GM18505 (cell line): ENCODE measurements at regions not wholly inside any gene's neighbourhood (a gene's known extent, or its start where the extent isn't known, plus 50 kb on each side); places are given as distances from the start of the nearest gene placed in this dataset.

Experiments
- ATAC-seq: cut with Tn5 transposase; IDR thresholded peaks from one replicate; pipeline ENCODE4 v1.9.1; 2021; ENCODE audit not compliant: unreplicated experiment
- POLR2A ChIP-seq: IDR thresholded peaks from 4 replicates; pipeline ENCODE4 v1.6.1; 2011; ENCODE audit warnings: borderline replicate concordance; ENCODE audit not compliant: insufficient read depth, insufficient read length; ENCODE audit errors: extremely low read depth

- TF ChIP-seq POLR2A = no peak
- ATAC-seq = no peak
These were observed 211.6 kb upstream of the MBL2 start for GRCh38 chr10:52984169-52984568.

- TF ChIP-seq POLR2A = no peak
- no peak for ATAC-seq
These were observed 206.9 kb upstream of the MBL2 start for GRCh38 chr10:52979295-52979990.

GRCh38 chr10:52977581-52977980, 205.0 kb upstream of the MBL2 start:
- no peak for TF ChIP-seq POLR2A

GRCh38 chr10:52967806-52968795, 195.5 kb upstream of the MBL2 start:
- TF ChIP-seq POLR2A = no peak
- ATAC-seq = no peak

More at GRCh38 chr10:52977581-52977980, 205.0 kb upstream of the MBL2 start:
- no peak for ATAC-seq

DNA sequence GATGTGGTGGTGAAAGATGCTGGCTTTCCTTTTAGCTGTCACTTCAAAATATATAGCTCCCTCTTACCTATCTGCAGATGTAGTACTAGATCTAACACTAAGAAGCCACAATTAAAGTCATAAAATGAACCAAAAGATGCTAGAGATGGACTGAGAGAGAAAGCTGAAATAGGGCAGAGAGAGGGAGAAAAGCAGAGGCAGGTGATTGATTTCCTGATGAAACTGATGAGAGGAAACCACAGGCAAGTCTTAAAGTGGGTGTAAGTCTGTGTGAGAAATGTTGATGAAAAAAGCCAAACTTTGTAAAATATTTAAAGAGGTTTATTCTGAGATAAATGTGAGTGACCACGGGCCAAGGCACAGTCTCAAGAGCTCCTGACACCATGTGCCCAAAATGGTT, 194.3 kb upstream of the MBL2 start:
- no peak for ATAC-seq
- no peak for TF ChIP-seq POLR2A

DNA sequence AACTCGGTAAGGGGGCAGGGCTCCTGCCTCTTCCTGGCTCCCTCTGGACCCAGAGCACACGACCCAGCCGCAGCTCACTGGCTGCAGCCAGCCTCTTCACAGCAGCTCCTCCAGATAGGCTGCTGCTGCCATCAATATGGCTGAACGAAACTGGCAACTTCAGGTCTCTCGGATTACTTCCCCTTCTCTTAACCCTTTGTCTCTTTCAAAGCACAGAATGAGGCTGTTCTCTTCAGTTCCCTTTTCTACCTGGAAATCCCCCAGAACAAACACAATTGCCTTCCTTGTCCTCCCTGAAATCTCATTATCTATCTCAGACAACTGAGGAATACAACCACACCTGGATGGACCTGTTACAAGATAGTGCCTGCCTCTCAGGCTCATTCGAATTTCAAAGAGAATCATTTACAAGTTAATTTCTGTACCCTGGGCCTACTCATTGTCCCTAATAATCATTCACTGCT, 193.4 kb upstream of the MBL2 start:
- TF ChIP-seq POLR2A = no peak
- peak; percentile 97 for ATAC-seq

DNA sequence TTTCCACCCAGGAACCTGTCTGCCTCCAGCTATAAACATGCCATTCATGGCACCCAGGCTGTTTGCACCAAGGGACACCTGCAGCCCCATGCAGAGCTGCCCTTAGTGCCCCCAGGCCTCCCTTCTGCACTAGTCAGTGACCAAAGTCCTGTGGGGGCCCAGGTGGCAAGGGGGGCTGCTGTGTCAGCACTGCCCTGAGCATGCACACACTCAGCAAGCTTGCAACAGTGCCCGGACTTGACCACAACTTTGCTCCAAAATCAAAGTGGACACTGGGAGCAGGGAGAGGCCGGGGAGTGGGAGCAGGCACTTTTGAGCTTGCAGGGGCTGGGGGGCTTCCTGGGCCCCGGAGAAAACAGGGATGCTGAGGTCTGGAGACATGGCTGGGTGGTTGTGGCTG, 192.9 kb upstream of the MBL2 start:
- no peak for TF ChIP-seq POLR2A
- peak; percentile 6 for ATAC-seq

DNA sequence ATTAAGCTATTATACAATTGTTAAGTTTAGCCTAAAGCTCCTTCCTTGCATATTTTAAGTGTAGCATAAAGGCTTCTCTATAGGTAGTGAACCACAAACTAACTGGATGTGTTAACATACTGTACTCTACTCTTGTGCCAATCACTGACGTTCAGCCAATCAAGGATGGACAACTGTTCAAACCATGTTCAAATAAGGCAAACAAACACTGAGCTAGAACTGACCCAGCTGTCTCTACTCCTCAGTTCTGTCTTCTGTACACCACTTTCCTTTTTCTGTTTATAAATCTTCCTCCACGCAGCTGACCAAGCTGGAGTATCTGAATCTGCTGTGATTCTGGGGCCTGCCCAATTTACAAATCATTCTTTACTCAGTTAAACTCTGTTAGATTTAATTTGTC, 188.7 kb upstream of the MBL2 start:
- TF ChIP-seq POLR2A = no peak
- ATAC-seq = no peak

- ATAC-seq = no peak
- no peak for TF ChIP-seq POLR2A
These were observed 187.2 kb upstream of the MBL2 start for GRCh38 chr10:52959810-52960209.

GRCh38 chr10:52956861-52957260, 184.3 kb upstream of the MBL2 start:
- no peak for ATAC-seq

DNA sequence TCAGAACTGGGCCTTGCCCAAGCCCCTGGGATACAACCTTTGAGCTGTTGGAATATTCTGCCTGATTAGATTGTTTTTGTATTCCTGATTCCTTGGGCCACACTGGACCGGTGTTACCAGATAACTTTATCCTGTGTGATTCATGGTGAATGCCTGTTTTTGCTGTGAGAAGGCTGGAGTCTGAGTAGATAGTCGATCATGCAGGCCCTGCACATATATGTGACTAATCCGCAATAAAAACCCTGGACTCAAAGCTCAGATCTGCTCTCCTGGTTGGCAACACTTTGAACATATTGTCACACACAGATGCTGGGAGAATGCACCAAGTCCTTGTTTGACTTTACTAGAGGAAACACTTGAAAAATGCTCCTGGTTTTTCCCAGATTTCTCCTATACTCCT, 183.9 kb upstream of the MBL2 start:
- ATAC-seq = no peak
- no peak for TF ChIP-seq POLR2A

More at GRCh38 chr10:52956861-52957260, 184.3 kb upstream of the MBL2 start:
- no peak for TF ChIP-seq POLR2A

- no peak for ATAC-seq
- no peak for TF ChIP-seq POLR2A
These were observed 182.8 kb upstream of the MBL2 start for GRCh38 chr10:52955337-52955736.

- no peak for TF ChIP-seq POLR2A
- no peak for ATAC-seq
These were observed 181.8 kb upstream of the MBL2 start for GRCh38 chr10:52954407-52954806.

DNA sequence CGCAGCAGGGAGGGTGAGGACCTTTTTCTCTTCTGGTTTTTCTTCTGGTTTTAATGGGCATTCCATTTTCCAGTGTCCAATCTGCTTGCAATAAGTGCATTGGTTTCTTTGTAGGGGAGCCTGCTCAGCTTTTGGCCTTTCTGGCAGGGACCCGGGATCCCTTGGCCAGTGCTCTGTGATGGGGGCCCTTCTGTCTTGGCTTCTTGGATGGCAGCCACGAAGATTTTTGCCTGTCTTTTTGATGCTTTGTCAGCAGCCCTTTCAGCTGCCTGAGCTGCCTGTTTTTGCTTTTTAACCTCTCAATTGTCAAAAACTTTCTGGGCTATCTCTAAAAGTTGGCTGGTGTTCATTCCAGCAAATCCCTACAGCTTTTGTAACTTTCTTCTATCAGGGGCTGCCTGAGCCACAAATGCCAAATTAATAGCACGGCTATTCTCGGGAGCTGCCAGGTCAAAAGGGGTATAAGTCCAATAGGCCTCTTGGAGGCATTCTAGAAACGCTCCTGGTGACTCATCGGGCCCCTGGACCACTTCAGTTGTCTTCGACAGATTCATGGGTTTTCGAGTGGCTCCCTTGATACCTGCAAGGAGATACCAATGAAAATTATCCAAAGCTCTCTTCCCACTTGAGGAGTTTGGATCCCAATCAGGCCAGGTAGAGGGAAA, 179.9 kb upstream of the MBL2 start:
- TF ChIP-seq POLR2A = no peak
- no peak for ATAC-seq

DNA sequence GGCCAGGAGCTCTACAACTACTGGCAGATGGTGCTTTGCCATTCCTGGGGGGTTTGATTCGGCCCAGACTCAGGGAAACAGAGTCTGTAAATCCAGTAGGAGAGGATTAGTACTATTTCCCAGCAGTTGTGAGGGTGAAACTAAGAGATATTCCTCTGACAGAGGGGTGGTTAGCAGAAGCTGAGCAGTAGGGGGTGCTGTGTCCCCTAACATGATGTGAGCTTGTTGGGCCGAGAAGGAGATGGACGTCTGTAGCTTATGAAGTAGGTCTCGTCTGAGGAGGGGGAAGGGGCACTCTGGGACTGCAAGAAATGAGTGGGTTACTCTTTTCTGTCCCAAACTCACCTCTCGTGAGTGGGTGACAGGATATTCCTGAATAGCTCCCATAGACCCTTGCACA, 179.2 kb upstream of the MBL2 start:
- peak; percentile 96 for ATAC-seq

More for the DNA sequence above, 179.2 kb upstream of the MBL2 start:
- TF ChIP-seq POLR2A = no peak
